Ascending aorta (tissue), 2 donors: ENCODE measurements at regions not wholly inside any gene's neighbourhood (a gene's known extent, or its start where the extent isn't known, plus 50 kb on each side); places are given as distances from the start of the nearest gene placed in this dataset.

Experiments
- DNase-seq, 2 donors: peaks; one replicate each; pipeline ENCODE4 v3.0.0-alpha.2; 2019; ENCODE audit warnings: low spot score in 2 of 2
- H3K27ac ChIP-seq, 2 donors: fragments of 200-600 bp; sonication (generic); one replicate each; pipeline ENCODE4 v1.5.1; 2016 to 2017; ENCODE audit warnings: mild to moderate bottlenecking in 1 of 2
- H3K27me3 ChIP-seq: fragments of 200-600 bp; sonication (generic); one replicate; pipeline ENCODE4 v1.5.1; 2017
- H3K36me3 ChIP-seq, 2 donors: fragments of 200-600 bp; sonication (generic); one replicate each; pipeline ENCODE4 v1.5.1; 2016
- H3K4me1 ChIP-seq, 2 donors: fragments of 200-600 bp; sonication (generic); one replicate each; pipeline ENCODE4 v1.5.1; 2016 to 2017; ENCODE audit warnings: mild to moderate bottlenecking in 1 of 2
- H3K4me3 ChIP-seq, 2 donors: fragments of 200-600 bp; sonication (generic); one replicate each; pipeline ENCODE4 v1.5.1; 2016 to 2017; ENCODE audit warnings: mild to moderate bottlenecking in 1 of 2
- H3K9me3 ChIP-seq, 2 donors: fragments of 200-600 bp; sonication (generic); one replicate each; pipeline ENCODE4 v1.5.1; 2016
- CTCF ChIP-seq, 3 experiments: fragments of 200-600 bp in 2 of 3; fragments of 450-650 bp in 1 of 3; sonication (generic) in 2 of 3; IDR thresholded peaks; one replicate each; pipeline ENCODE4 v1.5.1; 2016 to 2019; ENCODE audit warnings: antibody characterized with exemption in 3 of 3, mild to moderate bottlenecking in 1 of 3, moderate library complexity in 1 of 3
- intact Hi-C: fragments of 100-400 bp; cut with DNase I; formaldehyde crosslinking; loops from one replicate; pipeline ENCODE4 v1.15.1; 2023

GRCh38 chr6:1552296-1552761 lies 57.4 kb upstream of the FOXC1 start:
- peaks cover 0 to 3% of the 10 kb centered on the region in 2 donors for H3K4me1 ChIP-seq
- peak in 2 of 3 experiments; percentile 8 to 29 for TF ChIP-seq CTCF (IDR thresholded peaks at IDR 0.05)

GRCh38 chr6:1553562-1554083 lies 56.1 kb upstream of the FOXC1 start:
- Histone ChIP-seq H3K36me3 (peaks cover 0 to 4% of the 10 kb centered on the region in 2 donors), H3K4me1 (peaks cover 0 to 3% of the 10 kb centered on the region in 2 donors), H3K4me3 (peak overlapping the region in 1 of 2 donors; percentile 76), H3K9me3 (no peaks in the 10 kb centered on the region), H3K27ac (no peak overlapping the region), H3K27me3 (no peaks in the 10 kb centered on the region)
- TF ChIP-seq CTCF (IDR thresholded peaks at IDR 0.05), result no peak
- DNase-seq, result no peak
- intact Hi-C loops, result loop anchor here (2.0 kb wide), 1 partner anchor 27 kb away; no protein-coding TSS in a partner anchor

More at GRCh38 chr6:1552296-1552761, 57.4 kb upstream of the FOXC1 start:
- peaks cover 7 to 13% of the 10 kb centered on the region in 2 donors for H3K36me3 ChIP-seq
- no peak overlapping the region for H3K4me3 ChIP-seq
- no peaks in the 10 kb centered on the region for H3K27me3 ChIP-seq
- intact Hi-C loops, result no loop called here
- no peak for DNase-seq
- H3K9me3 ChIP-seq, result no peaks in the 10 kb centered on the region
- H3K27ac ChIP-seq, result no peak overlapping the region

- Histone ChIP-seq H3K27ac (peak overlapping the region; percentile 69 to 82), H3K27me3 (no peaks in the 10 kb centered on the region), H3K4me3 (peak overlapping the region; percentile 51 to 76), H3K36me3 (no peaks in the 10 kb centered on the region), H3K9me3 (no peaks in the 10 kb centered on the region), H3K4me1 (peaks cover 0 to 3% of the 10 kb centered on the region in 2 donors)
- TF ChIP-seq CTCF (IDR thresholded peaks at IDR 0.05), result no peak
- intact Hi-C loops, result loop anchor here (2.0 kb wide), 1 partner anchor 27 kb away; no protein-coding TSS in a partner anchor
- no peak for DNase-seq
Measured at GRCh38 chr6:1554141-1554475, 55.6 kb upstream of the FOXC1 start.

- Histone ChIP-seq H3K27me3 (no peaks in the 10 kb centered on the region), H3K27ac (peak overlapping the region; percentile 69 to 82), H3K4me3 (peak overlapping the region; percentile 51 to 76), H3K4me1 (peaks cover 0 to 3% of the 10 kb centered on the region in 2 donors), H3K36me3 (no peaks in the 10 kb centered on the region), H3K9me3 (no peaks in the 10 kb centered on the region)
- peak; percentile 63 to 87 (median 86) for TF ChIP-seq CTCF (IDR thresholded peaks at IDR 0.05)
- intact Hi-C loops, result loop anchor here (2.0 kb wide), 1 partner anchor 28 kb away; no protein-coding TSS in a partner anchor
- DNase-seq, result peak in 1 of 2 donors; percentile 80
Measured at GRCh38 chr6:1554476-1555310, 55.0 kb upstream of the FOXC1 start.

GRCh38 chr6:1558388-1558787 lies 51.3 kb upstream of the FOXC1 start:
- H3K9me3 ChIP-seq, result no peaks in the 10 kb centered on the region
- no peak overlapping the region for H3K27ac ChIP-seq
- intact Hi-C loops, result no loop called here
- no peak overlapping the region for H3K4me3 ChIP-seq
- TF ChIP-seq CTCF (IDR thresholded peaks at IDR 0.05), result no peak
- H3K36me3 ChIP-seq, result no peaks in the 10 kb centered on the region
- H3K27me3 ChIP-seq, result no peaks in the 10 kb centered on the region
- peaks cover 0 to 3% of the 10 kb centered on the region in 2 donors for H3K4me1 ChIP-seq
- no peak for DNase-seq
